IMR-90 (cell line): ENCODE measurements at regions not wholly inside any gene's neighbourhood (a gene's known extent, or its start where the extent isn't known, plus 50 kb on each side); places are given as distances from the start of the nearest gene placed in this dataset.

Experiments used
- ATAC-seq: fragments of 200-7000 bp; cut with Tn5 transposase; 2 replicates; pipeline ENCODE4 v1.9.1; 2020; ENCODE audit warnings: low read depth, mild to moderate bottlenecking, moderate library complexity
- BruUV-seq: library from RNA; stranded (reverse); fragments of 400-500 nt; replicated peaks from 2 replicates; lab custom pipeline; 2021; lab: Mats Ljungman, UMichigan
- CTCF ChIA-PET: fragments of 300-600 bp; formaldehyde crosslinking; extraction: SDS; loops from one replicate; lab custom pipeline; 2021; ENCODE audit warnings: antibody characterized with exemption; lab: Yijun Ruan, JAX
- POLR2A ChIA-PET: fragments of 300-600 bp; sonication (Branson Sonifier 250); formaldehyde crosslinking; loops from one replicate; lab custom pipeline; 2022; ENCODE audit warnings: antibody characterized with exemption; ENCODE audit not compliant: unreplicated experiment; lab: Charles Lee
- DNase-seq: peaks from one replicate; pipeline ENCODE4 v3.0.0; 2013
- H2AFZ ChIP-seq: replicated peaks from 2 replicates; pipeline ENCODE3; 2013; ENCODE audit warnings: low read length, mild to moderate bottlenecking; ENCODE audit not compliant: poor library complexity
- H2AK5ac ChIP-seq: 2 replicates; pipeline ENCODE4 v1.6.1; 2013; ENCODE audit warnings: low read depth, low read length, inconsistent platforms
- H2AK9ac ChIP-seq: replicated peaks from 2 replicates; pipeline ENCODE3; 2013; ENCODE audit warnings: mild to moderate bottlenecking, low read depth, low read length, moderate library complexity; ENCODE audit not compliant: poor library complexity
- H2BK120ac ChIP-seq: 2 replicates; pipeline ENCODE4 v1.6.1; 2013; ENCODE audit warnings: low read depth, low read length, inconsistent platforms
- H2BK15ac ChIP-seq: 3 replicates; pipeline ENCODE4 v1.6.1; 2013; ENCODE audit warnings: low read depth, low read length, inconsistent platforms
- H2BK20ac ChIP-seq: 2 replicates; pipeline ENCODE4 v1.6.1; 2013; ENCODE audit warnings: low read depth, mild to moderate bottlenecking, inconsistent platforms, low read length, moderate library complexity
- H2BK5ac ChIP-seq: 2 replicates; pipeline ENCODE4 v1.6.1; 2013; ENCODE audit warnings: mild to moderate bottlenecking, low read depth, low read length, inconsistent platforms; ENCODE audit not compliant: poor library complexity, severe bottlenecking
- H3K14ac ChIP-seq: replicated peaks from 2 replicates; pipeline ENCODE4 v1.6.1; 2013; ENCODE audit warnings: low read depth, low read length, inconsistent platforms
- H3K18ac ChIP-seq: 2 replicates; pipeline ENCODE4 v1.6.1; 2013; ENCODE audit warnings: low read depth, low read length, control low read depth
- H3K23ac ChIP-seq: 2 replicates; pipeline ENCODE4 v1.6.1; 2013; ENCODE audit warnings: low read depth, low read length, inconsistent platforms
- H3K27ac ChIP-seq: 2 replicates; pipeline ENCODE4 v1.5.1; 2013; ENCODE audit warnings: mild to moderate bottlenecking, control low read depth, low read length; ENCODE audit not compliant: insufficient read depth
- H3K27me3 ChIP-seq: 2 replicates; pipeline ENCODE4 v1.6.1; 2013; ENCODE audit warnings: low read length; ENCODE audit not compliant: control insufficient read depth, insufficient read depth
- H3K36me3 ChIP-seq: 2 replicates; pipeline ENCODE4 v1.6.1; 2013; ENCODE audit warnings: low read length, mixed read lengths; ENCODE audit not compliant: control insufficient read depth, insufficient read depth
- H3K4ac ChIP-seq: 2 replicates; pipeline ENCODE4 v1.6.1; 2013; ENCODE audit warnings: low read depth, low read length, inconsistent platforms
- H3K4me1 ChIP-seq: 2 replicates; pipeline ENCODE4 v1.6.1; 2013; ENCODE audit warnings: low read length, mixed read lengths; ENCODE audit not compliant: control insufficient read depth, insufficient read depth
- H3K4me2 ChIP-seq: 2 replicates; pipeline ENCODE4 v1.6.1; 2013; ENCODE audit warnings: low read depth, mild to moderate bottlenecking, control low read depth, low read length, moderate library complexity
- H3K4me3 ChIP-seq: 2 replicates; pipeline ENCODE4 v1.5.1; 2013; ENCODE audit warnings: low read depth, mild to moderate bottlenecking, control low read depth, low read length, moderate library complexity; ENCODE audit not compliant: insufficient read depth
- H3K56ac ChIP-seq: 2 replicates; pipeline ENCODE4 v1.6.1; 2013; ENCODE audit warnings: low read length, inconsistent platforms; ENCODE audit not compliant: insufficient read depth; ENCODE audit errors: extremely low read depth
- H3K79me1 ChIP-seq, 2 experiments: 2 replicates each; pipeline ENCODE4 v1.6.1; 2013; ENCODE audit warnings: low read length in 2 of 2, inconsistent platforms in 1 of 2, low read depth in 1 of 2
- H3K9ac ChIP-seq: 2 replicates; pipeline ENCODE4 v1.6.1; 2013; ENCODE audit warnings: low read depth, low read length, control low read depth
- H3K9me1 ChIP-seq: 2 replicates; pipeline ENCODE4 v1.6.1; 2013; ENCODE audit warnings: low read length, inconsistent platforms; ENCODE audit not compliant: insufficient read depth
- H3K9me3 ChIP-seq: 2 replicates; pipeline ENCODE4 v1.6.1; 2013; ENCODE audit warnings: low read length; ENCODE audit not compliant: control insufficient read depth, insufficient read depth
- H4K20me1 ChIP-seq: 2 replicates; pipeline ENCODE4 v1.6.1; 2013; ENCODE audit warnings: low read length, inconsistent platforms; ENCODE audit not compliant: insufficient read depth
- H4K5ac ChIP-seq: 2 replicates; pipeline ENCODE4 v1.6.1; 2013; ENCODE audit warnings: mild to moderate bottlenecking, low read depth, low read length, control low read depth
- H4K8ac ChIP-seq, 2 experiments: 2 replicates each; pipeline ENCODE4 v1.6.1; 2013; ENCODE audit warnings: low read depth in 2 of 2, low read length in 2 of 2, control low read depth in 1 of 2, inconsistent platforms in 1 of 2
- H4K91ac ChIP-seq: 2 replicates; pipeline ENCODE4 v1.6.1; 2013; ENCODE audit warnings: low read depth, low read length, inconsistent platforms; ENCODE audit not compliant: insufficient read depth
- BHLHE40 ChIP-seq: fragments of 150-350 bp; IDR thresholded peaks from 2 replicates; pipeline ENCODE4 v1.6.1; 2016; ENCODE audit warnings: mild to moderate bottlenecking, low read depth, low read length
- CEBPB ChIP-seq: IDR thresholded peaks from 2 replicates; pipeline ENCODE4 v1.6.1; 2012; ENCODE audit warnings: low read depth, low read length, improper control_type of control experiment
- CHD1 ChIP-seq: IDR thresholded peaks from 2 replicates; pipeline ENCODE4 v1.6.1; 2012; ENCODE audit warnings: low read depth, low read length, improper control_type of control experiment
- FOS ChIP-seq: fragments of 150-350 bp; IDR thresholded peaks from 2 replicates; pipeline ENCODE4 v1.6.1; 2016; ENCODE audit warnings: low read depth, low read length
- MAFK ChIP-seq: IDR thresholded peaks from 2 replicates; pipeline ENCODE4 v1.6.1; 2012; ENCODE audit warnings: low read depth, low read length, improper control_type of control experiment
- MAZ ChIP-seq: IDR thresholded peaks from 2 replicates; pipeline ENCODE4 v1.6.1; 2012; ENCODE audit warnings: low read depth, mild to moderate bottlenecking, low read length, improper control_type of control experiment, moderate library complexity, borderline replicate concordance
- MXI1 ChIP-seq: IDR thresholded peaks from 2 replicates; pipeline ENCODE4 v1.6.1; 2012; ENCODE audit warnings: low read depth, mild to moderate bottlenecking, low read length, moderate library complexity, borderline replicate concordance
- NFE2L2 ChIP-seq: fragments of 150-350 bp; IDR thresholded peaks from 2 replicates; pipeline ENCODE4 v1.6.1; 2016; ENCODE audit warnings: low read depth, mild to moderate bottlenecking, low read length
- POLR2A ChIP-seq: IDR thresholded peaks from 2 replicates; pipeline ENCODE4 v1.6.1; 2012; ENCODE audit warnings: mild to moderate bottlenecking, low read depth, low read length
- RAD21 ChIP-seq: IDR thresholded peaks from 2 replicates; pipeline ENCODE4 v1.6.1; 2012; ENCODE audit warnings: low read length, improper control_type of control experiment
- RCOR1 ChIP-seq: IDR thresholded peaks from 2 replicates; pipeline ENCODE4 v1.6.1; 2012; ENCODE audit warnings: mild to moderate bottlenecking, low read length, improper control_type of control experiment; ENCODE audit not compliant: insufficient replicate concordance
- RFX5 ChIP-seq: IDR thresholded peaks from 2 replicates; pipeline ENCODE4 v1.8.0; 2012; ENCODE audit warnings: low read depth, mild to moderate bottlenecking, low read length, moderate library complexity
- SMC3 ChIP-seq: fragments of 150-350 bp; IDR thresholded peaks from 2 replicates; pipeline ENCODE4 v1.6.1; 2016; ENCODE audit warnings: low read depth, mild to moderate bottlenecking, antibody characterized with exemption, low read length, moderate library complexity
- WGBS, 2 experiments: methylation state at CpG; one replicate each; pipeline versions ENCODE4 v1.1.5 to v1.1.7; 2013; ENCODE audit warnings: missing lambda C conversion rate in 2 of 2; ENCODE audit not compliant: insufficient read length in 1 of 2; ENCODE audit errors: extremely low coverage in 2 of 2; 5-methylcytosine and 5-hydroxymethylcytosine counted together
- dilution Hi-C: fragments of 300-500 bp; cut with HindIII; formaldehyde crosslinking; loops from one replicate; pipeline ENCODE4 v1.14.3; 2018; ENCODE audit warnings: low sequenced_read_pairs; ENCODE audit not compliant: unreplicated experiment
- in situ Hi-C: fragments of 300-500 bp; cut with MboI; formaldehyde crosslinking; loops from 3 replicates; pipeline ENCODE4 v1.14.3; 2019; ENCODE audit warnings: low sequenced_read_pairs, inconsistent platforms, mixed read lengths
- intact Hi-C: fragments of 100-400 bp; cut with micrococcal nuclease; formaldehyde crosslinking; loops from 2 replicates; pipeline ENCODE4 v1.10.0; 2022
- TF ChIP-seq, protein P1 (sequence below): fragments of 150-350 bp; IDR thresholded peaks from 2 replicates; pipeline ENCODE4 v1.6.1; 2017; ENCODE audit warnings: mild to moderate bottlenecking, antibody characterized with exemption, low read length, low read depth
- TF ChIP-seq, protein P2 (sequence below): fragments of 150-350 bp; IDR thresholded peaks from 2 replicates; pipeline ENCODE4 v1.6.1; 2016; ENCODE audit warnings: low read depth, mild to moderate bottlenecking, low read length, moderate library complexity, borderline replicate concordance
- TF ChIP-seq, protein P3 (sequence below): conservative IDR thresholded peaks from 2 replicates; pipeline ENCODE4 v1.5.1; 2012; ENCODE audit warnings: mild to moderate bottlenecking, low read depth, low read length, improper control_type of control experiment

DNA sequence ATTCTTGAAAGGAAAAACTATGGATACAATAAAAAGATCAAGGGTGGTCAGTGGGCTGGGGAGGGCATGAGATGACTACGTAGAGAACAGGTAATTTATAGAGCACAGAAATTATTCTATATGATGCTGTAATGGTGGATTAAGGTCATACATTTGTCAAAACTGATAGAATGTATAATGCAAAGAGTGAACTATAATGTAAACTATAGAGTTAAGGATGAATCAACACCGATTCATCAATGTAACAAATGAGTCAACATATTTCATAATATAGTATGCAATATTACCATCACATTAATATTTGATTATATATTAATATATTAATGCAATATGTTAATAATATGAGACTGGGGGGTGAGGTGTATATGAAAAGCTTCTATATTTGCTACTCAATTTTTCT is 555.6 kb upstream of the POT1 start:
- no peak overlapping the region for H3K18ac ChIP-seq
- TF ChIP-seq, protein P1, sequence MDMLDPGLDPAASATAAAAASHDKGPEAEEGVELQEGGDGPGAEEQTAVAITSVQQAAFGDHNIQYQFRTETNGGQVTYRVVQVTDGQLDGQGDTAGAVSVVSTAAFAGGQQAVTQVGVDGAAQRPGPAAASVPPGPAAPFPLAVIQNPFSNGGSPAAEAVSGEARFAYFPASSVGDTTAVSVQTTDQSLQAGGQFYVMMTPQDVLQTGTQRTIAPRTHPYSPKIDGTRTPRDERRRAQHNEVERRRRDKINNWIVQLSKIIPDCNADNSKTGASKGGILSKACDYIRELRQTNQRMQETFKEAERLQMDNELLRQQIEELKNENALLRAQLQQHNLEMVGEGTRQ, result no peak
- no peak for TF ChIP-seq MXI1
- no peak for TF ChIP-seq MAFK
- TF ChIP-seq, protein P2, sequence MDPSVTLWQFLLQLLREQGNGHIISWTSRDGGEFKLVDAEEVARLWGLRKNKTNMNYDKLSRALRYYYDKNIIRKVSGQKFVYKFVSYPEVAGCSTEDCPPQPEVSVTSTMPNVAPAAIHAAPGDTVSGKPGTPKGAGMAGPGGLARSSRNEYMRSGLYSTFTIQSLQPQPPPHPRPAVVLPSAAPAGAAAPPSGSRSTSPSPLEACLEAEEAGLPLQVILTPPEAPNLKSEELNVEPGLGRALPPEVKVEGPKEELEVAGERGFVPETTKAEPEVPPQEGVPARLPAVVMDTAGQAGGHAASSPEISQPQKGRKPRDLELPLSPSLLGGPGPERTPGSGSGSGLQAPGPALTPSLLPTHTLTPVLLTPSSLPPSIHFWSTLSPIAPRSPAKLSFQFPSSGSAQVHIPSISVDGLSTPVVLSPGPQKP, result no peak
- no peak for TF ChIP-seq NFE2L2
- no peak for TF ChIP-seq MAZ
- TF ChIP-seq FOS, result no peak
- no peak for TF ChIP-seq POLR2A
- no peak for TF ChIP-seq RAD21
- TF ChIP-seq BHLHE40, result no peak
- no peak for TF ChIP-seq RCOR1
- no peak for TF ChIP-seq SMC3
- TF ChIP-seq RFX5, result no peak
- TF ChIP-seq, protein P3, sequence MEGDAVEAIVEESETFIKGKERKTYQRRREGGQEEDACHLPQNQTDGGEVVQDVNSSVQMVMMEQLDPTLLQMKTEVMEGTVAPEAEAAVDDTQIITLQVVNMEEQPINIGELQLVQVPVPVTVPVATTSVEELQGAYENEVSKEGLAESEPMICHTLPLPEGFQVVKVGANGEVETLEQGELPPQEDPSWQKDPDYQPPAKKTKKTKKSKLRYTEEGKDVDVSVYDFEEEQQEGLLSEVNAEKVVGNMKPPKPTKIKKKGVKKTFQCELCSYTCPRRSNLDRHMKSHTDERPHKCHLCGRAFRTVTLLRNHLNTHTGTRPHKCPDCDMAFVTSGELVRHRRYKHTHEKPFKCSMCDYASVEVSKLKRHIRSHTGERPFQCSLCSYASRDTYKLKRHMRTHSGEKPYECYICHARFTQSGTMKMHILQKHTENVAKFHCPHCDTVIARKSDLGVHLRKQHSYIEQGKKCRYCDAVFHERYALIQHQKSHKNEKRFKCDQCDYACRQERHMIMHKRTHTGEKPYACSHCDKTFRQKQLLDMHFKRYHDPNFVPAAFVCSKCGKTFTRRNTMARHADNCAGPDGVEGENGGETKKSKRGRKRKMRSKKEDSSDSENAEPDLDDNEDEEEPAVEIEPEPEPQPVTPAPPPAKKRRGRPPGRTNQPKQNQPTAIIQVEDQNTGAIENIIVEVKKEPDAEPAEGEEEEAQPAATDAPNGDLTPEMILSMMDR, result no peak
- TF ChIP-seq CEBPB, result no peak
- TF ChIP-seq CHD1, result no peak
- dilution Hi-C loops (no loop called here), in situ Hi-C loops (no loop called here), intact Hi-C loops (no loop called here)
- CTCF ChIA-PET, result no interaction called here
- no peak for DNase-seq
- H4K5ac ChIP-seq, result no peak overlapping the region
- no peaks in the 10 kb centered on the region for H3K79me1 ChIP-seq
- no CpG with 5 or more reads among the region's 2 CpGs for WGBS, 2 experiments
- H3K4me1 ChIP-seq, result no peaks in the 10 kb centered on the region
- POLR2A ChIA-PET, result no interaction called here
- no peaks in the 10 kb centered on the region for H4K20me1 ChIP-seq
- H3K9me3 ChIP-seq, result peaks cover 10% of the 10 kb centered on the region
- H3K23ac ChIP-seq, result no peak overlapping the region
- BruUV-seq, result no TSS peak
- no peak overlapping the region for H3K14ac ChIP-seq
- no peak overlapping the region for H3K4ac ChIP-seq
- no peaks in the 10 kb centered on the region for H3K27me3 ChIP-seq
- H2BK15ac ChIP-seq, result no peak overlapping the region
- no peak overlapping the region for H2AK9ac ChIP-seq
- H3K4me2 ChIP-seq, result no peak overlapping the region
- no peaks in the 10 kb centered on the region for H3K9me1 ChIP-seq
- no peak for ATAC-seq
- no peaks in the 10 kb centered on the region for H3K36me3 ChIP-seq
- no peak overlapping the region for H2BK120ac ChIP-seq
- no peak overlapping the region for H2AK5ac ChIP-seq
- no peak overlapping the region for H4K8ac ChIP-seq
- no peak overlapping the region for H2AFZ ChIP-seq
- H3K27ac ChIP-seq, result no peak overlapping the region
- no peak overlapping the region for H2BK5ac ChIP-seq
- no peak overlapping the region for H3K9ac ChIP-seq
- H3K4me3 ChIP-seq, result no peak overlapping the region
- H3K56ac ChIP-seq, result no peak overlapping the region
- H4K91ac ChIP-seq, result no peak overlapping the region
- H2BK20ac ChIP-seq, result no peak overlapping the region
